ENCODE measurements at regions not wholly inside any gene's neighbourhood (a gene's known extent, or its start where the extent isn't known, plus 50 kb on each side); places are given as distances from the start of the nearest gene placed in this dataset.

GRCh38 chr1:29626066-29626465, 389.7 kb downstream of the PTPRU start:
- TF ChIP-seq, protein P1, sequence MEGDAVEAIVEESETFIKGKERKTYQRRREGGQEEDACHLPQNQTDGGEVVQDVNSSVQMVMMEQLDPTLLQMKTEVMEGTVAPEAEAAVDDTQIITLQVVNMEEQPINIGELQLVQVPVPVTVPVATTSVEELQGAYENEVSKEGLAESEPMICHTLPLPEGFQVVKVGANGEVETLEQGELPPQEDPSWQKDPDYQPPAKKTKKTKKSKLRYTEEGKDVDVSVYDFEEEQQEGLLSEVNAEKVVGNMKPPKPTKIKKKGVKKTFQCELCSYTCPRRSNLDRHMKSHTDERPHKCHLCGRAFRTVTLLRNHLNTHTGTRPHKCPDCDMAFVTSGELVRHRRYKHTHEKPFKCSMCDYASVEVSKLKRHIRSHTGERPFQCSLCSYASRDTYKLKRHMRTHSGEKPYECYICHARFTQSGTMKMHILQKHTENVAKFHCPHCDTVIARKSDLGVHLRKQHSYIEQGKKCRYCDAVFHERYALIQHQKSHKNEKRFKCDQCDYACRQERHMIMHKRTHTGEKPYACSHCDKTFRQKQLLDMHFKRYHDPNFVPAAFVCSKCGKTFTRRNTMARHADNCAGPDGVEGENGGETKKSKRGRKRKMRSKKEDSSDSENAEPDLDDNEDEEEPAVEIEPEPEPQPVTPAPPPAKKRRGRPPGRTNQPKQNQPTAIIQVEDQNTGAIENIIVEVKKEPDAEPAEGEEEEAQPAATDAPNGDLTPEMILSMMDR (IDR thresholded peaks at IDR 0.05; ENCODE audit: low read depth, low read length): no peak
- no peak for TF ChIP-seq MYC (IDR thresholded peaks at IDR 0.05; ENCODE audit: low read depth, low read length)
- no peak for TF ChIP-seq POLR2A (IDR thresholded peaks at IDR 0.05; ENCODE audit: extremely low read depth, insufficient read length)
- TF ChIP-seq, protein P2, sequence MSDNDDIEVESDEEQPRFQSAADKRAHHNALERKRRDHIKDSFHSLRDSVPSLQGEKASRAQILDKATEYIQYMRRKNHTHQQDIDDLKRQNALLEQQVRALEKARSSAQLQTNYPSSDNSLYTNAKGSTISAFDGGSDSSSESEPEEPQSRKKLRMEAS (IDR thresholded peaks at IDR 0.05; ENCODE audit: low read depth, low read length): no peak

Measured in NB4 (cell line).